GM19193 (cell line): ENCODE measurements at regions not wholly inside any gene's neighbourhood (a gene's known extent, or its start where the extent isn't known, plus 50 kb on each side); places are given as distances from the start of the nearest gene placed in this dataset.

Experiments used
- POLR2A ChIP-seq: IDR thresholded peaks from 4 replicates; pipeline ENCODE4 v1.6.1; 2011; ENCODE audit not compliant: insufficient read depth, insufficient read length; ENCODE audit errors: extremely low read depth

- no peak for TF ChIP-seq POLR2A
These were observed 95.2 kb upstream of the HS6ST1 start for GRCh38 chr2:128413718-128414341.

GRCh38 chr2:128414351-128414750, 95.7 kb upstream of the HS6ST1 start:
- TF ChIP-seq POLR2A: no peak

- no peak for TF ChIP-seq POLR2A
These were observed 96.5 kb upstream of the HS6ST1 start for GRCh38 chr2:128414946-128415778.

- no peak for TF ChIP-seq POLR2A
These were observed 97.1 kb upstream of the HS6ST1 start for GRCh38 chr2:128415779-128416061.

- TF ChIP-seq POLR2A: no peak
These were observed 97.6 kb upstream of the HS6ST1 start for GRCh38 chr2:128416109-128416785.

- TF ChIP-seq POLR2A: no peak
These were observed 98.1 kb upstream of the HS6ST1 start for GRCh38 chr2:128416806-128417205.

- TF ChIP-seq POLR2A: no peak
These were observed 101.5 kb upstream of the HS6ST1 start for GRCh38 chr2:128420131-128420530.

GRCh38 chr2:128420776-128421175, 102.1 kb upstream of the HS6ST1 start:
- no peak for TF ChIP-seq POLR2A

- TF ChIP-seq POLR2A: no peak
These were observed 102.6 kb upstream of the HS6ST1 start for GRCh38 chr2:128421286-128421685.

GRCh38 chr2:128421861-128422311, 103.2 kb upstream of the HS6ST1 start:
- no peak for TF ChIP-seq POLR2A

GRCh38 chr2:128422571-128422970, 103.9 kb upstream of the HS6ST1 start:
- TF ChIP-seq POLR2A: no peak

GRCh38 chr2:128423788-128424165, 105.1 kb upstream of the HS6ST1 start:
- TF ChIP-seq POLR2A: no peak

- TF ChIP-seq POLR2A: no peak
These were observed 105.9 kb upstream of the HS6ST1 start for GRCh38 chr2:128424406-128425171.

- TF ChIP-seq POLR2A: no peak
These were observed 106.5 kb upstream of the HS6ST1 start for GRCh38 chr2:128425216-128425615.
